HG03457 (cell line): ENCODE measurements at regions not wholly inside any gene's neighbourhood (a gene's known extent, or its start where the extent isn't known, plus 50 kb on each side); places are given as distances from the start of the nearest gene placed in this dataset.
"Not testable (repeated sequence)": the region's sequence is repeated elsewhere in the genome, so short reads cannot be mapped to it uniquely, and the experiment has no call there.

ENCODE experiments used
- ATAC-seq: cut with Tn5 transposase; IDR thresholded peaks from one replicate; pipeline ENCODE4 v1.9.1; 2021; ENCODE audit warnings: moderate number of reproducible peaks; ENCODE audit not compliant: unreplicated experiment

- ATAC-seq, result no peak
Measured at GRCh38 chr9:38259056-38259455, 133.4 kb upstream of the ALDH1B1 start.

- no peak for ATAC-seq
Measured at GRCh38 chr9:38257626-38258215, 134.8 kb upstream of the ALDH1B1 start.

- ATAC-seq, result no peak
Measured at GRCh38 chr9:38256461-38256860, 136.0 kb upstream of the ALDH1B1 start.

GRCh38 chr9:38255599-38255998, 136.9 kb upstream of the ALDH1B1 start:
- no peak for ATAC-seq

- ATAC-seq, result no peak
Measured at GRCh38 chr9:38254756-38255155, 137.7 kb upstream of the ALDH1B1 start.

- no peak for ATAC-seq
Measured at GRCh38 chr9:38254151-38254550, 138.4 kb upstream of the ALDH1B1 start.

- ATAC-seq, result no peak
Measured at GRCh38 chr9:38253200-38253599, 139.3 kb upstream of the ALDH1B1 start.

GRCh38 chr9:38251036-38251860, 141.3 kb upstream of the ALDH1B1 start:
- no peak for ATAC-seq

GRCh38 chr9:38250279-38251035, 142.0 kb upstream of the ALDH1B1 start:
- ATAC-seq, result no peak

GRCh38 chr9:38249587-38250210, 142.8 kb upstream of the ALDH1B1 start:
- ATAC-seq, result no peak

- ATAC-seq, result no peak
Measured at GRCh38 chr9:38249049-38249448, 143.5 kb upstream of the ALDH1B1 start.

- no peak for ATAC-seq
Measured at GRCh38 chr9:38246833-38247232, 145.7 kb upstream of the ALDH1B1 start.

- no peak for ATAC-seq
Measured at GRCh38 chr9:38244971-38245370, 147.5 kb upstream of the ALDH1B1 start.

GRCh38 chr9:38243993-38244392, 148.5 kb upstream of the ALDH1B1 start:
- ATAC-seq, result no peak

GRCh38 chr9:38242151-38242550, 150.4 kb upstream of the ALDH1B1 start:
- not testable (repeated sequence) for ATAC-seq

- no peak for ATAC-seq
Measured at GRCh38 chr9:38240051-38240450, 152.5 kb upstream of the ALDH1B1 start.

- ATAC-seq, result no peak
Measured at GRCh38 chr9:38235244-38235643, 157.3 kb upstream of the ALDH1B1 start.

- no peak for ATAC-seq
Measured at GRCh38 chr9:38234479-38235170, 157.9 kb upstream of the ALDH1B1 start.

- ATAC-seq, result no peak
Measured at GRCh38 chr9:38233796-38234355, 158.6 kb upstream of the ALDH1B1 start.

GRCh38 chr9:38233343-38233742, 159.2 kb upstream of the ALDH1B1 start:
- no peak for ATAC-seq
